Esophagus muscularis mucosa (tissue), 4 donors: ENCODE measurements at regions not wholly inside any gene's neighbourhood (a gene's known extent, or its start where the extent isn't known, plus 50 kb on each side); places are given as distances from the start of the nearest gene placed in this dataset.

Source experiments
- EP300 ChIP-seq: sonication (generic); formaldehyde crosslinking; IDR thresholded peaks from one replicate; pipeline ENCODE4 v1.6.1; 2017; ENCODE audit warnings: antibody characterized with exemption
- POLR2A ChIP-seq: fragments of 450-650 bp; IDR thresholded peaks from one replicate; pipeline ENCODE4 v1.6.1; 2017; ENCODE audit warnings: antibody characterized with exemption, moderate library complexity, mild to moderate bottlenecking, low read depth
- POLR2AphosphoS5 ChIP-seq, 2 donors: sonication (generic); formaldehyde crosslinking; IDR thresholded peaks; one replicate each; pipeline ENCODE4 v1.6.1; 2017; ENCODE audit warnings: antibody characterized with exemption in 2 of 2
- TF ChIP-seq, protein P1 (sequence below), 3 experiments: fragments of 200-600 bp in 2 of 3; fragments of 450-650 bp in 1 of 3; sonication (generic) in 2 of 3; IDR thresholded peaks; one replicate each; pipeline ENCODE4 v1.5.1; 2017 to 2019; ENCODE audit warnings: antibody characterized with exemption in 3 of 3, mild to moderate bottlenecking in 2 of 3, moderate library complexity in 1 of 3

DNA sequence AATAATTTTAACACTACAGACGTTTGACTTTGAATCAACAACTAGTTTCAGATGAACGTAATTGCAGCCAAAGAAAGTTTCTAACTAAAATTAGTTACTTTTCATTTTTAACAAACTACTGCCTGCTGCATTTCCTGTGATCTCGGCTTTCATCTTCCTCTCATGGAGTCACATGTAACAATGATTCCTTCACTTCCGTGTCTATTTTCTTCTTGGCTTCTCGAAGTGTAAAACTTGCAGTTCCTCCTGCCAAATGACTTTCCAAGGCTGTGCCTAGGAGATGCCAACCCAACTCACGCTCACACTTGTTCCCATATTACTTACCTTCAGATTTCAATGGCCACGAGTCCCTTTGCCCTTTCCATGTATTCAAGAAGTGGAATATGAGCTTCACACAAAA lies 1406.3 kb upstream of the CELF4 start:
- TF ChIP-seq, protein P1, sequence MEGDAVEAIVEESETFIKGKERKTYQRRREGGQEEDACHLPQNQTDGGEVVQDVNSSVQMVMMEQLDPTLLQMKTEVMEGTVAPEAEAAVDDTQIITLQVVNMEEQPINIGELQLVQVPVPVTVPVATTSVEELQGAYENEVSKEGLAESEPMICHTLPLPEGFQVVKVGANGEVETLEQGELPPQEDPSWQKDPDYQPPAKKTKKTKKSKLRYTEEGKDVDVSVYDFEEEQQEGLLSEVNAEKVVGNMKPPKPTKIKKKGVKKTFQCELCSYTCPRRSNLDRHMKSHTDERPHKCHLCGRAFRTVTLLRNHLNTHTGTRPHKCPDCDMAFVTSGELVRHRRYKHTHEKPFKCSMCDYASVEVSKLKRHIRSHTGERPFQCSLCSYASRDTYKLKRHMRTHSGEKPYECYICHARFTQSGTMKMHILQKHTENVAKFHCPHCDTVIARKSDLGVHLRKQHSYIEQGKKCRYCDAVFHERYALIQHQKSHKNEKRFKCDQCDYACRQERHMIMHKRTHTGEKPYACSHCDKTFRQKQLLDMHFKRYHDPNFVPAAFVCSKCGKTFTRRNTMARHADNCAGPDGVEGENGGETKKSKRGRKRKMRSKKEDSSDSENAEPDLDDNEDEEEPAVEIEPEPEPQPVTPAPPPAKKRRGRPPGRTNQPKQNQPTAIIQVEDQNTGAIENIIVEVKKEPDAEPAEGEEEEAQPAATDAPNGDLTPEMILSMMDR (IDR thresholded peaks at IDR 0.05) = no peak
- no peak for TF ChIP-seq POLR2A
- no peak for TF ChIP-seq POLR2AphosphoS5 (IDR thresholded peaks at IDR 0.05)
- TF ChIP-seq EP300 = no peak
